ENCODE measurements at regions not wholly inside any gene's neighbourhood (a gene's known extent, or its start where the extent isn't known, plus 50 kb on each side); places are given as distances from the start of the nearest gene placed in this dataset.

- H3K36me3 Mint-ChIP-seq: no peaks in the 10 kb centered on the region
- peaks cover 0 to 36% (median 4%) of the 10 kb centered on the region in 6 donors for H3K9me3 Mint-ChIP-seq
- no peaks in the 10 kb centered on the region for H3K4me1 Mint-ChIP-seq
- no peaks in the 10 kb centered on the region for H3K27me3 Mint-ChIP-seq (ENCODE audit: low read depth in 3 of 3)
- H3K4me3 Mint-ChIP-seq: no peak overlapping the region
- H3K27ac Mint-ChIP-seq: no peak overlapping the region
- DNase-seq: no peak
These were observed 130.0 kb upstream of the BMP5 start for GRCh38 chr6:56005426-56005825.

- Mint-ChIP-seq H3K4me3 (no peak overlapping the region), H3K9me3 (peaks cover 0 to 40% (median 6%) of the 10 kb centered on the region in 6 donors), H3K4me1 (no peaks in the 10 kb centered on the region), H3K36me3 (no peaks in the 10 kb centered on the region), H3K27ac (no peak overlapping the region), H3K27me3 (ENCODE audit: low read depth in 3 of 3) (no peaks in the 10 kb centered on the region)
- no peak for DNase-seq
These were observed 129.0 kb upstream of the BMP5 start for GRCh38 chr6:56004426-56004825.

GRCh38 chr6:56003616-56004015 lies 128.2 kb upstream of the BMP5 start:
- peaks cover 0 to 41% (median 10%) of the 10 kb centered on the region in 6 donors for H3K9me3 Mint-ChIP-seq
- H3K36me3 Mint-ChIP-seq: no peaks in the 10 kb centered on the region
- H3K4me3 Mint-ChIP-seq: no peak overlapping the region
- no peak for DNase-seq
- no peak overlapping the region for H3K27ac Mint-ChIP-seq
- no peaks in the 10 kb centered on the region for H3K4me1 Mint-ChIP-seq
- H3K27me3 Mint-ChIP-seq (ENCODE audit: low read depth in 3 of 3): no peaks in the 10 kb centered on the region

DNA sequence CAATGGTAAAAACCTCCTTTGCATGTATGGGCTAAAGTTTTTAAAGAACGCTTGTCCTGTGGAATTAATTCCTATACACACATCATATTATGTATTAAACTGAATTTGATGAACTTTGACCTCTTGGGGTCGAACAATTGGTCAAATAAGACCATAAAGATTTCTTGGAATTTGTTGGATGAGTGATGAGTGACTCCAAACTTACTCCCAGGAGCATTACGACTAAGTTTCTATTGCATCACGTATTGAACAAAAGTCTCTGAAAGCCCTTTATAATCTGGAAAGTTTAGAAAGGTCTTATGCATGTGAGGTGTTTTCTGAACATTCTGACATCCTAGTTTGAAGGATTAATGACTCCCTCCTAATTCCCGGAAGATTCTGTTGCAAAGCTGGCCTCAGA lies 126.9 kb upstream of the BMP5 start:
- H3K4me3 Mint-ChIP-seq: no peak overlapping the region
- no peak for DNase-seq
- H3K27me3 Mint-ChIP-seq (ENCODE audit: low read depth in 3 of 3): no peaks in the 10 kb centered on the region
- peaks cover 0 to 48% (median 15%) of the 10 kb centered on the region in 6 donors for H3K9me3 Mint-ChIP-seq
- no peak overlapping the region for H3K27ac Mint-ChIP-seq
- no peaks in the 10 kb centered on the region for H3K4me1 Mint-ChIP-seq
- H3K36me3 Mint-ChIP-seq: no peaks in the 10 kb centered on the region

- H3K27ac Mint-ChIP-seq: no peak overlapping the region
- DNase-seq: no peak
- peaks cover 0 to 1% (median 0%) of the 10 kb centered on the region in 3 donors for H3K27me3 Mint-ChIP-seq (ENCODE audit: low read depth in 3 of 3)
- H3K4me1 Mint-ChIP-seq: no peaks in the 10 kb centered on the region
- H3K36me3 Mint-ChIP-seq: no peaks in the 10 kb centered on the region
- peaks cover 10 to 64% (median 23%) of the 10 kb centered on the region in 6 donors for H3K9me3 Mint-ChIP-seq
- no peak overlapping the region for H3K4me3 Mint-ChIP-seq
These were observed 123.2 kb upstream of the BMP5 start for GRCh38 chr6:55998576-55998975.

GRCh38 chr6:55997223-55997874 lies 122.0 kb upstream of the BMP5 start:
- Mint-ChIP-seq H3K27me3 (ENCODE audit: low read depth in 3 of 3) (peaks cover 0 to 1% (median 0%) of the 10 kb centered on the region in 3 donors), H3K9me3 (peaks cover 15 to 67% (median 25%) of the 10 kb centered on the region in 6 donors), H3K4me3 (no peak overlapping the region), H3K4me1 (no peaks in the 10 kb centered on the region), H3K27ac (no peak overlapping the region), H3K36me3 (no peaks in the 10 kb centered on the region)
- DNase-seq: no peak

GRCh38 chr6:55994531-55994930 lies 119.1 kb upstream of the BMP5 start:
- Mint-ChIP-seq H3K4me1 (no peaks in the 10 kb centered on the region), H3K9me3 (peaks cover 19 to 75% (median 28%) of the 10 kb centered on the region in 6 donors), H3K36me3 (no peaks in the 10 kb centered on the region), H3K27me3 (ENCODE audit: low read depth in 3 of 3) (peaks cover 0 to 3% (median 0%) of the 10 kb centered on the region in 3 donors), H3K27ac (no peak overlapping the region), H3K4me3 (no peak overlapping the region)
- DNase-seq: no peak

- Mint-ChIP-seq H3K27me3 (ENCODE audit: low read depth in 3 of 3) (peaks cover 0 to 3% (median 0%) of the 10 kb centered on the region in 3 donors), H3K9me3 (peaks cover 14 to 68% (median 28%) of the 10 kb centered on the region in 6 donors), H3K27ac (no peak overlapping the region), H3K4me3 (no peak overlapping the region), H3K36me3 (no peaks in the 10 kb centered on the region), H3K4me1 (no peaks in the 10 kb centered on the region)
- DNase-seq: no peak
These were observed 118.0 kb upstream of the BMP5 start for GRCh38 chr6:55993418-55993817.

DNA sequence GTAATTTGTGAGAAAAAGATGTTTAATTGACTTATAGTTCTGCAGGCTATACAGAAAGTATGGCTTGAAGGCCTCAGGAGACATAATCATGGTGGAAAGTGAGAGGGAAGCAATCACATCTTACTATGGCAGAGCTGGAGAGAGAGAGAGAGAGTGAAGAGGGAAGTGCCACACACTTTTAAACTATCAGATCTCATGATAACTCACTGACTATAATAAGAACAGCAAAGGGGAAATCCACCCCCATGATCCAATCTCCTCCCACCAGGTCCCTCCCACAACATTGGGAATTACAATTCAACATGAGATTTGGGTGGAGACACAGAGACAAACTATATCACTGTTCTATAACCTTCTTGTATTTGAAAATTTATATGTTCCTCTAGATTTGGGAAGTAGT lies 117.2 kb upstream of the BMP5 start:
- no peak for DNase-seq
- peaks cover 14 to 59% (median 23%) of the 10 kb centered on the region in 6 donors for H3K9me3 Mint-ChIP-seq
- no peaks in the 10 kb centered on the region for H3K4me1 Mint-ChIP-seq
- no peak overlapping the region for H3K4me3 Mint-ChIP-seq
- H3K27ac Mint-ChIP-seq: no peak overlapping the region
- peaks cover 0 to 3% (median 0%) of the 10 kb centered on the region in 3 donors for H3K27me3 Mint-ChIP-seq (ENCODE audit: low read depth in 3 of 3)
- no peaks in the 10 kb centered on the region for H3K36me3 Mint-ChIP-seq

DNA sequence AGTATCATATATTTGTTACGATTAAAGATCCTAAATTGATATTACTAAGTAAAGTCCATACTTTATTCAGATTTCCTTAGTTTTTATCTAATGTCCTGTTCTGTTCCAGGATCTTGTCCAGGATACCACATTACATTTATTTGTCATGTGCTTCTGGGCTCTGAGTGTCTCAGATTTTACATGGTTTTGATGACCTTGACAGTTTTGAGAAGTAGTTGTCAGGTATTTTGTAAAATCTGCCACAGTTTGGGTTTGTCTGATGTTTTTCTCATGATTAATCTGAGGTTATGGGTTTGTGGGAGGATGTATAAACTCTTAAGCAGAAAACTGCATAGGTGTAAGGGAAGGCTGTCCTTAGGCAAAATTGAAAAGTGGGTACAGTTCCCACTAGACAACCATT lies 109.9 kb upstream of the BMP5 start:
- no peaks in the 10 kb centered on the region for H3K27me3 Mint-ChIP-seq (ENCODE audit: low read depth in 3 of 3)
- no peak for DNase-seq
- no peak overlapping the region for H3K27ac Mint-ChIP-seq
- peaks cover 5 to 23% (median 9%) of the 10 kb centered on the region in 6 donors for H3K9me3 Mint-ChIP-seq
- no peak overlapping the region for H3K4me3 Mint-ChIP-seq
- no peaks in the 10 kb centered on the region for H3K4me1 Mint-ChIP-seq
- no peaks in the 10 kb centered on the region for H3K36me3 Mint-ChIP-seq

GRCh38 chr6:55983861-55984260 lies 108.5 kb upstream of the BMP5 start:
- DNase-seq: no peak
- Mint-ChIP-seq H3K4me1 (no peaks in the 10 kb centered on the region), H3K27me3 (ENCODE audit: low read depth in 3 of 3) (no peaks in the 10 kb centered on the region), H3K27ac (no peak overlapping the region), H3K9me3 (peaks cover 4 to 14% (median 6%) of the 10 kb centered on the region in 6 donors), H3K4me3 (no peak overlapping the region), H3K36me3 (no peaks in the 10 kb centered on the region)

GRCh38 chr6:55981660-55982059 lies 106.3 kb upstream of the BMP5 start:
- Mint-ChIP-seq H3K9me3 (peaks cover 4 to 22% (median 6%) of the 10 kb centered on the region in 6 donors), H3K27me3 (ENCODE audit: low read depth in 3 of 3) (no peaks in the 10 kb centered on the region), H3K27ac (no peak overlapping the region), H3K36me3 (no peaks in the 10 kb centered on the region), H3K4me1 (no peaks in the 10 kb centered on the region), H3K4me3 (no peak overlapping the region)
- no peak for DNase-seq

DNA sequence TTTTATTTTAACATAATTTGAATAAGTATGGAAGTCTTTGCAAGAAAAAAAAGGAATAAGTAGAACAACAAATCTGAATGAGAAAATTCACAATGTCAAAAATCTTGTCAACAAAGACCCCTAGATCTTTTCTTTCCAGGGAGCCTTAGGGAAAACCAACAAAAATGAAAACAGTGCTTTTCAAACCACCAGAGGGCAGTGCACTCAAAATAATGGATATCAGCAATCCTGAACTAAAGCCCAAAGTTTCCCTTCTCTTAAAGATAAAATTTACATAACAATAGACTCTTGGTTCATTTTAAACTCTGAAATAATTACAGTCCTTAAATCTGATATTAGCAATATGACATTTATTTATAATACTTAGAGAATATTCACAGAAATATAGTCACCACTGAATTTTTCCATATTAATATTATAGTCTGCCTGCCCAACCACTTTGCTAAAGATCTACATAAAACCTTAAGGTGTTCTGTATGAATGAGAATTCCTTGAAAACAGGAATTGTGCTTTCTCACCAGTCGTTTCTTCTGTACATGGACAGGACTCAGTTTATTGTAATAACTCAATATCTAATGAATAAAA lies 105.3 kb upstream of the BMP5 start:
- H3K4me3 Mint-ChIP-seq: no peak overlapping the region
- no peaks in the 10 kb centered on the region for H3K36me3 Mint-ChIP-seq

GRCh38 chr6:55979526-55979925 lies 104.1 kb upstream of the BMP5 start:
- Mint-ChIP-seq H3K4me1 (no peaks in the 10 kb centered on the region), H3K27me3 (ENCODE audit: low read depth in 3 of 3) (no peaks in the 10 kb centered on the region), H3K9me3 (peaks cover 0 to 15% (median under 1%) of the 10 kb centered on the region in 6 donors), H3K36me3 (no peaks in the 10 kb centered on the region), H3K4me3 (no peak overlapping the region), H3K27ac (no peak overlapping the region)
- DNase-seq: no peak

More for the DNA sequence above, 105.3 kb upstream of the BMP5 start:
- Mint-ChIP-seq H3K4me1 (no peaks in the 10 kb centered on the region), H3K9me3 (peaks cover 1 to 17% (median 4%) of the 10 kb centered on the region in 6 donors), H3K27me3 (ENCODE audit: low read depth in 3 of 3) (no peaks in the 10 kb centered on the region), H3K27ac (no peak overlapping the region)
- DNase-seq: no peak
